ENCODE measurements at regions not wholly inside any gene's neighbourhood (a gene's known extent, or its start where the extent isn't known, plus 50 kb on each side); places are given as distances from the start of the nearest gene placed in this dataset.
"Not testable (repeated sequence)": the region's sequence is repeated elsewhere in the genome, so short reads cannot be mapped to it uniquely, and the experiment has no call there.

GRCh38 chr7:91491868-91492267 is 227.6 kb downstream of the FZD1 start:
- Histone ChIP-seq H3K27ac (ENCODE audit: low read length) (no peak overlapping the region), H3K4me3 (ENCODE audit: low read length) (no peak overlapping the region), H3K4me1 (ENCODE audit: control insufficient read depth, insufficient read depth, low read length) (no peaks in the 10 kb centered on the region), H3K9me3 (replicated peaks; ENCODE audit: control insufficient read depth, low read depth, low read length) (no peaks in the 10 kb centered on the region), H3K36me3 (ENCODE audit: control insufficient read depth, insufficient read depth, low read length) (no peaks in the 10 kb centered on the region), H3K27me3 (ENCODE audit: control insufficient read depth, insufficient read depth, low read length) (no peaks in the 10 kb centered on the region)
- DNase-seq = no peak

- no CpG with 5 or more reads among the region's 2 CpGs for WGBS (ENCODE audit: insufficient coverage)
Observed at GRCh38 chr7:91492317-91492716, 228.1 kb downstream of the FZD1 start.

DNA sequence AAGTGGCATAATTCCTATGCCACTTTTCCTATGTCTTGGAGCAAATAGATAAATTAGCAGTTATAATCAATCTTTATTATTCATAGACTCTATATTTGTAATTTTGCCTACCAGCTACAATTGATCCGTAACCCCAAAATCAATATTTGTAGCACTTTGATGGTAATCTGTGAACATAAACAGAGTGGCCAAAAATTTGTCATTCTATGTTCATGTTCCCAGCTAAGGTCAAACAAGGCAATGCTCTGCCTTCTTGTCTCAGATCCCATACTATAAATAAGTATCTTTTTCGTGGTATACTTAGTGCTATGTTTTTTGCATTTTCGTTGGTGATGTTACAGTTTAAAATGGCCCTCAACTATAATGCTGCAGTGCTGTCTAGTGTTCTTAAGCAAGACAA is 228.5 kb downstream of the FZD1 start:
- WGBS (ENCODE audit: insufficient coverage) = no CpG with 5 or more reads among the region's 3 CpGs

More at GRCh38 chr7:91492317-91492716, 228.1 kb downstream of the FZD1 start:
- no peak overlapping the region for H3K4me3 ChIP-seq (ENCODE audit: low read length)
- H3K27me3 ChIP-seq (ENCODE audit: control insufficient read depth, insufficient read depth, low read length) = no peaks in the 10 kb centered on the region
- no peaks in the 10 kb centered on the region for H3K9me3 ChIP-seq (replicated peaks; ENCODE audit: control insufficient read depth, low read depth, low read length)
- no peak for DNase-seq
- no peaks in the 10 kb centered on the region for H3K36me3 ChIP-seq (ENCODE audit: control insufficient read depth, insufficient read depth, low read length)
- H3K4me1 ChIP-seq (ENCODE audit: control insufficient read depth, insufficient read depth, low read length) = no peaks in the 10 kb centered on the region
- H3K27ac ChIP-seq (ENCODE audit: low read length) = no peak overlapping the region

DNA sequence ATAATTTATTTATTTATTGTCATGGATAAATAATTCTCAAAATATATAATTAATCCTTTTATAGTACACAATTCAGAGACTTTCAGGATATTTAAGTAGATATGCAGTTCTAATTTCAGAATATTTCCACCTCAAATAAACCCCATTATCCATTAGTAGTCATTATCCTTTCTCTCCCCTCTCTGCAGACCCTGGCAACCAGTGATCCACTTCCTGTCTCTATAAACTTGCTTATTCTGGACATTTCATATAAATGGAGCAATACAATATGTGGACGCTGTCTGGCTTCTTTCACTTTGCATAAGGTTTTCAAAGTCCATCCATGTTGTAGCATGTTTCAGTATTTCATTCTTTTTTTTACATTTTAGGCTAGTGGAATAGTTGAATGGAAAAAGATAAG is 230.2 kb downstream of the FZD1 start:
- Histone ChIP-seq H3K36me3 (ENCODE audit: control insufficient read depth, insufficient read depth, low read length) (no peaks in the 10 kb centered on the region), H3K9me3 (replicated peaks; ENCODE audit: control insufficient read depth, low read depth, low read length) (peaks cover 3% of the 10 kb centered on the region), H3K27me3 (ENCODE audit: control insufficient read depth, insufficient read depth, low read length) (no peaks in the 10 kb centered on the region), H3K4me1 (ENCODE audit: control insufficient read depth, insufficient read depth, low read length) (no peaks in the 10 kb centered on the region), H3K4me3 (ENCODE audit: low read length) (no peak overlapping the region), H3K27ac (ENCODE audit: low read length) (no peak overlapping the region)
- no CpG with 5 or more reads among the region's 1 CpG for WGBS (ENCODE audit: insufficient coverage)
- no peak for DNase-seq

More for the DNA sequence above, 228.5 kb downstream of the FZD1 start:
- no peak overlapping the region for H3K27ac ChIP-seq (ENCODE audit: low read length)
- no peaks in the 10 kb centered on the region for H3K4me1 ChIP-seq (ENCODE audit: control insufficient read depth, insufficient read depth, low read length)
- no peak for DNase-seq
- H3K9me3 ChIP-seq (replicated peaks; ENCODE audit: control insufficient read depth, low read depth, low read length) = no peaks in the 10 kb centered on the region
- no peaks in the 10 kb centered on the region for H3K36me3 ChIP-seq (ENCODE audit: control insufficient read depth, insufficient read depth, low read length)
- no peaks in the 10 kb centered on the region for H3K27me3 ChIP-seq (ENCODE audit: control insufficient read depth, insufficient read depth, low read length)
- no peak overlapping the region for H3K4me3 ChIP-seq (ENCODE audit: low read length)

DNA sequence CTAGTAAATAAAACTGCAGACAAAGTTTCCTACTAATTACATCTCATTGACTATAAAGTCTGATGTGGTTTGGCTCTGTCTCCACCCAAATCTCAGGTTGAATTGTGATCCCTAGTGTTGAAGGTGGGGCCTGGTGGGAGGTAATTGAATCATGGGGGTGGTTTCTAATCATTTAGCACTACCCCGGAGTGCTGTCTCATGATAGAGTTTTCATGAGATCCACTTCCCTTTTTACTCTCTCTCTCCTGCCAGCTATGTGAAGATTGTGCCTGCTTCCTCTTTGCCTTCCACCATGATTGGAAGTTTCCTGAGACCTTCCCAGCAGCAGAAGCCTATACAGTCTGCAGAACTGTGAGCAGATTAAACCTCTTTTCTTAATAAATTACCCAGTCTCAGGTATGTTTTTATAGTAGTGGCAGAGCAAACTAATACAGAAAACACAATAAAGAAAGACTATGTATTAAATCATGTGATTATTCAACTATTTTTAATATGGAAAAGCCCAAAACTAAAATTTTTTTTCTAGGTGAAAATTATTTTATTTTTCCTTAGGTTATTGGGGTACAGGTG is 232.1 kb downstream of the FZD1 start:
- H3K9me3 ChIP-seq (replicated peaks; ENCODE audit: control insufficient read depth, low read depth, low read length) = peaks cover 3% of the 10 kb centered on the region
- DNase-seq = no peak
- H3K36me3 ChIP-seq (ENCODE audit: control insufficient read depth, insufficient read depth, low read length) = no peaks in the 10 kb centered on the region
- H3K27ac ChIP-seq (ENCODE audit: low read length) = no peak overlapping the region
- no peak overlapping the region for H3K4me3 ChIP-seq (ENCODE audit: low read length)
- no peaks in the 10 kb centered on the region for H3K27me3 ChIP-seq (ENCODE audit: control insufficient read depth, insufficient read depth, low read length)
- WGBS (ENCODE audit: insufficient coverage) = no CpG with 5 or more reads among the region's 1 CpG
- H3K4me1 ChIP-seq (ENCODE audit: control insufficient read depth, insufficient read depth, low read length) = no peaks in the 10 kb centered on the region

DNA sequence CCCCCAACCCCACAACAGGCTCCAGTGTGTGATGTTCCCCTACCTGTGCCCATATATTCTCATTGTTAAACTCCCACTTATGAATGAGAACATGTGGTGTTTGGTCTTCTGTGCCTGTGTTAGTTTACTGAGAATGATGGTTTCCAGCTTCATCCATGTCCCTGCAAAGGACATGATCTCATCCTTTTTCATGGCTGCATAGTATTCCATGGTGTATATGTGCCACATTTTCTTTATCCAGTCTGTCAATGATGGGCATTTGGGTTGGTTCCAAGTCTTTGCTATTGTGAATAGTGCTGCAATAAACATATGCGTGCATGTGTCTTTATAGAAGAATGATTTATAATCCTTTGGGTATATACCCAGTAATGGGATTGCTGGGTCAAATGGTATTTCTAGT is 233.0 kb downstream of the FZD1 start:
- H3K27ac ChIP-seq (ENCODE audit: low read length); H3K36me3 ChIP-seq (ENCODE audit: control insufficient read depth, insufficient read depth, low read length); H3K4me1 ChIP-seq (ENCODE audit: control insufficient read depth, insufficient read depth, low read length); H3K4me3 ChIP-seq (ENCODE audit: low read length); H3K27me3 ChIP-seq (ENCODE audit: control insufficient read depth, insufficient read depth, low read length); H3K9me3 ChIP-seq (replicated peaks; ENCODE audit: control insufficient read depth, low read depth, low read length); DNase-seq: not testable (repeated sequence)
- WGBS (ENCODE audit: insufficient coverage) = no CpG with 5 or more reads among the region's 1 CpG

DNA sequence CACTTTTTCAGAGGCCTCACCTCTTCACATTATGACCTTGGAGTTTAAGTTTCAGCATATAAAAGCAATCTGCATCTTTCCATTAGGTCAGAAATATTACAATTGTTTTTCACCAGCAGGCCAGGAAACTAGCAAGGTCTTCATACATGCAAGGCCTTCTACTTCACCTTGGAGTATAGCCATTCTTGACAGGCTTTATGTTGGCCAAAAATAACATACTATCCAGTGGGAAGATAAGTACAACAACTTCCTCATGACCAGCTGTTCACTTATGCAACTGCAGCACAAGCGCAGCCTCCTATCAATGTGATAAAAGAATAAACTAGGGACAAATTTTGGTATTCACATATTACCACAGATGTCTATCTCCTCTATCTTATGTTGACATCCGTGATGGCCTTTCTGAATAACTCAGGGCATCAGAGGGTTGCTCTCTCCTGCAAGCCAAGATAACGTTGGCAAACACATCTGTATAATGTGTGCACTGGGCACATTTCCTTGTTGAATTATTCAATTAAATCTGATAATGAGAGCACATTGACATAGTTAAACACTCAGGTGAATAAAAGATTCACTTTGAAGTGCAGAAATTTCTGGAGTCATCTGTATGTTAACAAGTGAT is 239.8 kb downstream of the FZD1 start:
- peak; percentile 70 for DNase-seq
- no peaks in the 10 kb centered on the region for H3K4me1 ChIP-seq (ENCODE audit: control insufficient read depth, insufficient read depth, low read length)
- H3K36me3 ChIP-seq (ENCODE audit: control insufficient read depth, insufficient read depth, low read length) = no peaks in the 10 kb centered on the region
- no peak overlapping the region for H3K27ac ChIP-seq (ENCODE audit: low read length)
- H3K4me3 ChIP-seq (ENCODE audit: low read length) = no peak overlapping the region
- no CpG with 5 or more reads among the region's 3 CpGs for WGBS (ENCODE audit: insufficient coverage)
- H3K9me3 ChIP-seq (replicated peaks; ENCODE audit: control insufficient read depth, low read depth, low read length) = no peaks in the 10 kb centered on the region
- no peaks in the 10 kb centered on the region for H3K27me3 ChIP-seq (ENCODE audit: control insufficient read depth, insufficient read depth, low read length)

DNA sequence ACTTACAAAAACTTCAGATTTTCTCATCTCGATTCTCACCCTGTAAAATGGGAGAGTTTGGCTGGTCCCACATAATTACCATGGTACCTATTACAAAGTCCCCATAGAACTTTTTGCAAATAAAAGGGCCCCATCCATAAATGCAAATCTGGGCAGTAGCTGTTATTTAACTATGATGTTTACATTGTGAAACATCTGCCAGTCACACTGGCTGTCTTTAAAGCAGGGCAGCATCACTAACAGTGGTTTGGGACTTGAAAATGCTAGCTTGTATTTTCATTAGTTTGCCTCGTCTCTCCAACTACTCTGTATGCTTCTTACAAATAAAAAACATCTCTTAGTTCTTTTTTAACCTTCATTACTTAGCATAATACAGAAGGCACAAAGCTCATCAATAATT is 240.7 kb downstream of the FZD1 start:
- Histone ChIP-seq H3K27ac (ENCODE audit: low read length) (no peak overlapping the region), H3K4me1 (ENCODE audit: control insufficient read depth, insufficient read depth, low read length) (no peaks in the 10 kb centered on the region), H3K36me3 (ENCODE audit: control insufficient read depth, insufficient read depth, low read length) (no peaks in the 10 kb centered on the region), H3K9me3 (replicated peaks; ENCODE audit: control insufficient read depth, low read depth, low read length) (no peaks in the 10 kb centered on the region), H3K27me3 (ENCODE audit: control insufficient read depth, insufficient read depth, low read length) (no peaks in the 10 kb centered on the region), H3K4me3 (ENCODE audit: low read length) (no peak overlapping the region)
- no peak for DNase-seq
- WGBS (ENCODE audit: insufficient coverage) = no CpG with 5 or more reads among the region's 2 CpGs

DNA sequence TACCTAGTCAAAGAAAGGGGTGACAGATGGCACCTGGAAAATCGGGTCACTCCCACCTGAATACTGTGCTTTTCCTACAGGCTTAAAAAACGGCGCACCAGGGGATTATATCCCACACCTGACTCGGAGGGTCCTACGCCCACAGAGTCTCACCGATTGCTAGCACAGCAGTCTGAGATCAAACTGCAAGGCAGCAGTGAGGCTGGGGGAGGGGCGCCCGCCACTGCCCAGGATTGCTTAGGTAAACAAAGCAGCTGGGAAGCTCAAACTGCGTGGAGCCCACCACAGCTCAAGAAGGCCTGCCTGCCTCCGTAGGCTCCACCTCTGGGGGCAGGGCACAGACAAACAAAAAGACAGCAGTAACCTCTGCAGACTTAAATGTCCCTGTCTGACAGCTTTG is 242.7 kb downstream of the FZD1 start:
- not testable (repeated sequence) for H3K4me3 ChIP-seq (ENCODE audit: low read length)
- WGBS (ENCODE audit: insufficient coverage) = 76% methylated on average over 6 of the region's 10 CpGs

GRCh38 chr7:91511861-91512260 is 247.6 kb downstream of the FZD1 start:
- WGBS (ENCODE audit: insufficient coverage) = no CpG with 5 or more reads among the region's 1 CpG
- H3K27me3 ChIP-seq (ENCODE audit: control insufficient read depth, insufficient read depth, low read length); H3K4me3 ChIP-seq (ENCODE audit: low read length); H3K27ac ChIP-seq (ENCODE audit: low read length); H3K36me3 ChIP-seq (ENCODE audit: control insufficient read depth, insufficient read depth, low read length); H3K4me1 ChIP-seq (ENCODE audit: control insufficient read depth, insufficient read depth, low read length); H3K9me3 ChIP-seq (replicated peaks; ENCODE audit: control insufficient read depth, low read depth, low read length); DNase-seq: not testable (repeated sequence)

More for the DNA sequence above, 242.7 kb downstream of the FZD1 start:
- H3K36me3 ChIP-seq (ENCODE audit: control insufficient read depth, insufficient read depth, low read length); H3K9me3 ChIP-seq (replicated peaks; ENCODE audit: control insufficient read depth, low read depth, low read length); H3K4me1 ChIP-seq (ENCODE audit: control insufficient read depth, insufficient read depth, low read length); H3K27me3 ChIP-seq (ENCODE audit: control insufficient read depth, insufficient read depth, low read length); H3K27ac ChIP-seq (ENCODE audit: low read length); DNase-seq: not testable (repeated sequence)

DNA sequence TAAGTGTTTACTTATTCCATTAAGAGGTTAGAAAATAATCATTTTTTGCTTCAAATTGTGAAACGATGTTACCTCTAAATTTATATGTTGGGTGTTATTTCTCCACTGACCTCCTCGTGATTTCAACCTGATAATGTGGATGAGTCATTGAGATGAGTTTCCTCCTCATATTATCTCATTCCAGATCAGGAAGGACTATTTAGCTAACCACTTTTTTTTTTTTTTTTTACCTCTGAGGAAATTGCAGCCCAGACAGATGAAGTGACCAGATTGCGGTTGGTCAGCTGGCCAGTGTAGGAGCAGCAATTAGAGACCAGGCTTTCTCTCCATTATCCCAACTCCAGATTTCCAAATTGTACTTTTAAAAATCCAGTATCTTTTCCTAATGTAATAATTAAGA is 248.7 kb downstream of the FZD1 start:
- no peak overlapping the region for H3K4me3 ChIP-seq (ENCODE audit: low read length)
- no peak overlapping the region for H3K27ac ChIP-seq (ENCODE audit: low read length)
- H3K9me3 ChIP-seq (replicated peaks; ENCODE audit: control insufficient read depth, low read depth, low read length) = no peaks in the 10 kb centered on the region
- H3K4me1 ChIP-seq (ENCODE audit: control insufficient read depth, insufficient read depth, low read length) = peaks cover 6% of the 10 kb centered on the region
- DNase-seq = no peak
- no peaks in the 10 kb centered on the region for H3K27me3 ChIP-seq (ENCODE audit: control insufficient read depth, insufficient read depth, low read length)
- WGBS (ENCODE audit: insufficient coverage) = no CpG with 5 or more reads among the region's 3 CpGs
- no peaks in the 10 kb centered on the region for H3K36me3 ChIP-seq (ENCODE audit: control insufficient read depth, insufficient read depth, low read length)
